ENCODE measurements at regions not wholly inside any gene's neighbourhood (a gene's known extent, or its start where the extent isn't known, plus 50 kb on each side); places are given as distances from the start of the nearest gene placed in this dataset.

- TF ChIP-seq POLR2A (IDR thresholded peaks at IDR 0.05) (no peak), CTCF (IDR thresholded peaks at IDR 0.05) (no peak)
These were observed 220.4 kb upstream of the DEPDC1 start for GRCh38 chr1:68717330-68717729.
